HepG2 (cell line): ENCODE measurements at regions not wholly inside any gene's neighbourhood (a gene's known extent, or its start where the extent isn't known, plus 50 kb on each side); places are given as distances from the start of the nearest gene placed in this dataset.

Experiments
- ATAC-seq: fragments of 200-7000 bp; cut with Tn5 transposase; 3 replicates; pipeline ENCODE4 v1.9.1; 2020; ENCODE audit warnings: mild to moderate bottlenecking, moderate library complexity
- BruUV-seq: library from RNA; stranded (reverse); fragments of 400-500 nt; replicated peaks from 2 replicates; lab custom pipeline; 2021; lab: Mats Ljungman, UMichigan
- CTCF ChIA-PET: fragments of 300-600 bp; formaldehyde crosslinking; extraction: SDS; loops from one replicate; lab custom pipeline; 2021; ENCODE audit warnings: low total read pairs, inconsistent platforms, low intra/inter-chr PET ratio; lab: Yijun Ruan, JAX
- POLR2A ChIA-PET: fragments of 350-600 bp; sonication (Branson Sonifier 250); formaldehyde crosslinking; loops from one replicate; lab custom pipeline; 2020; ENCODE audit warnings: antibody characterized with exemption, inconsistent platforms; lab: Yijun Ruan, JAX
- DNase-seq: peaks from one replicate; pipeline ENCODE4 v3.0.0-alpha.2; 2015; ENCODE audit warnings: low spot score
- FAIRE-seq: peaks from 3 replicates; lab custom pipeline; 2011; peaks lifted over from hg19 to GRCh38; lab: Jason Lieb, UNC
- H2AFZ ChIP-seq: one replicate; pipeline ENCODE4 v1.6.1; 2011; ENCODE audit warnings: low read length, inconsistent platforms
- H3K27ac ChIP-seq: fragments of 300-600 bp; 3 replicates; pipeline ENCODE4 v1.8.0; 2011; ENCODE audit warnings: mixed run types, mild to moderate bottlenecking, mixed read lengths, low read length, inconsistent platforms; ENCODE audit not compliant: insufficient read depth; ENCODE audit errors: extremely low read length
- H3K27me3 ChIP-seq, 2 experiments: fragments of 200-600 bp in 1 of 2; 2 replicates in 1 of 2; 3 replicates in 1 of 2; pipeline versions ENCODE4 v1.6.0 to v1.8.0; 2011; ENCODE audit warnings: low read length in 2 of 2, mild to moderate bottlenecking in 2 of 2, moderate library complexity in 2 of 2, inconsistent platforms in 1 of 2; ENCODE audit not compliant: insufficient read depth in 2 of 2, control insufficient read depth in 1 of 2
- H3K36me3 ChIP-seq, 2 experiments: fragments of 200-600 bp in 1 of 2; replicated peaks in 1 of 2; 2 replicates in 1 of 2; 3 replicates in 1 of 2; pipeline versions ENCODE4 v1.5.1 to v1.8.0; 2011; ENCODE audit warnings: low read length in 2 of 2, inconsistent platforms in 1 of 2; ENCODE audit not compliant: insufficient read depth in 2 of 2, control insufficient read depth in 1 of 2
- H3K4me1 ChIP-seq: 2 replicates; pipeline ENCODE4 v1.5.1; 2012; ENCODE audit warnings: low read length, inconsistent platforms; ENCODE audit not compliant: insufficient read depth
- H3K4me2 ChIP-seq: 2 replicates; pipeline ENCODE4 v1.6.0; 2011; ENCODE audit warnings: low read depth, low read length, inconsistent platforms
- H3K4me3 ChIP-seq, 3 experiments: fragments of 200-600 bp in 1 of 3; sonication (generic), shearing (Covaris generic) in 1 of 3; replicated peaks in 1 of 3; 2 replicates each; pipeline ENCODE4 v1.5.1; 2011 to 2016; ENCODE audit warnings: low read length in 3 of 3, inconsistent platforms in 2 of 3, low read depth in 2 of 3, mild to moderate bottlenecking in 2 of 3, control low read depth in 1 of 3, mixed read lengths in 1 of 3; ENCODE audit not compliant: insufficient read depth in 1 of 3
- H3K79me2 ChIP-seq: one replicate; pipeline ENCODE4 v1.6.1; 2011; ENCODE audit warnings: low read length, inconsistent platforms; ENCODE audit not compliant: insufficient read depth
- H3K9ac ChIP-seq: 2 replicates; pipeline ENCODE4 v1.6.0; 2011; ENCODE audit warnings: mild to moderate bottlenecking, low read depth, low read length, inconsistent platforms; ENCODE audit not compliant: insufficient read depth
- H3K9me3 ChIP-seq: 2 replicates; pipeline ENCODE4 v1.5.1; 2012; ENCODE audit warnings: mild to moderate bottlenecking, low read length
- H4K20me1 ChIP-seq: 2 replicates; pipeline ENCODE4 v1.6.0; 2011; ENCODE audit warnings: inconsistent platforms, mild to moderate bottlenecking, low read length, moderate library complexity; ENCODE audit not compliant: insufficient read depth
- IRF2 ChIP-seq: IDR thresholded peaks from 2 replicates; pipeline ENCODE4 v1.6.1; 2018; ENCODE audit warnings: missing genetic modification reagents, missing compliant biosample characterization
- MAFF ChIP-seq: IDR thresholded peaks from 2 replicates; pipeline ENCODE4 v1.6.1; 2011; ENCODE audit warnings: low read depth, low read length, improper control_type of control experiment
- PHF20 ChIP-seq: sonication (generic); formaldehyde crosslinking; IDR thresholded peaks from 2 replicates; pipeline ENCODE4 v1.5.0; 2020; ENCODE audit warnings: mild to moderate bottlenecking, missing genetic modification reagents
- ZNF546 ChIP-seq: sonication (generic); formaldehyde crosslinking; conservative IDR thresholded peaks from 2 replicates; pipeline ENCODE4 v1.8.1; 2023; ENCODE audit warnings: mild to moderate bottlenecking, missing genetic modification reagents
- WGBS: methylation state at CpG from one replicate; pipeline ENCODE4 v1.1.6; 2017; ENCODE audit warnings: low lambda C conversion rate; 5-methylcytosine and 5-hydroxymethylcytosine counted together
- in situ Hi-C: cut with HindIII; loops from 2 replicates; pipeline ENCODE4 v1.10.0; 2017; ENCODE audit warnings: low pct_unique_long_range_greater_than_20kb; ENCODE audit not compliant: extremely low pct_ligation_motif_present
- intact Hi-C: fragments of 100-400 bp; cut with micrococcal nuclease; formaldehyde crosslinking; loops from one replicate; pipeline ENCODE4 v1.10.0; 2022; ENCODE audit not compliant: unreplicated experiment
- TF ChIP-seq, protein P1 (sequence below): sonication (generic); formaldehyde crosslinking; IDR thresholded peaks from 2 replicates; pipeline ENCODE4 v1.4.0; 2020; ENCODE audit warnings: missing genetic modification reagents, borderline replicate concordance

DNA sequence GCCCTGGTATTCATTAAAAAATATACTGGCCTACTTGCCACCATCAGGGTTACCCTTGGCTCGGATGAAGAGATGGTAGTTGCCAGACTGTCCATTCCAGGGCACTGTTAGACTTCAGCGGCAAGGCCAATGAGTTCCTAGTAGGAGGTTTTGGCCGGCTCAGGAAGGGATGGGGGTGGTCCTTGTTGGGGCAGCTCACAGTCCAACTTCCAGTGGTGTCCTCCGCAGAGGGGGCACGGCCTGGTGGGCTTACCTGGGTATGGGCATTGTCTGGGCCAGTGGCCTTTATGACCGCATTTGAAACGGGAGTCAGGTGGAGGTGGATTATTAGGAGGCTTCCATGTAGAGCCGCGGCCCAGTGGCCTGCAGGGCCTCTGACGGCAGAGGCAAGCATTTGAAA is 139.1 kb upstream of the ETV3 start (continued):
- TF ChIP-seq IRF2 (CRISPR knock-in tag): no peak
- no peak for TF ChIP-seq ZNF546 (CRISPR knock-in tag)

DNA sequence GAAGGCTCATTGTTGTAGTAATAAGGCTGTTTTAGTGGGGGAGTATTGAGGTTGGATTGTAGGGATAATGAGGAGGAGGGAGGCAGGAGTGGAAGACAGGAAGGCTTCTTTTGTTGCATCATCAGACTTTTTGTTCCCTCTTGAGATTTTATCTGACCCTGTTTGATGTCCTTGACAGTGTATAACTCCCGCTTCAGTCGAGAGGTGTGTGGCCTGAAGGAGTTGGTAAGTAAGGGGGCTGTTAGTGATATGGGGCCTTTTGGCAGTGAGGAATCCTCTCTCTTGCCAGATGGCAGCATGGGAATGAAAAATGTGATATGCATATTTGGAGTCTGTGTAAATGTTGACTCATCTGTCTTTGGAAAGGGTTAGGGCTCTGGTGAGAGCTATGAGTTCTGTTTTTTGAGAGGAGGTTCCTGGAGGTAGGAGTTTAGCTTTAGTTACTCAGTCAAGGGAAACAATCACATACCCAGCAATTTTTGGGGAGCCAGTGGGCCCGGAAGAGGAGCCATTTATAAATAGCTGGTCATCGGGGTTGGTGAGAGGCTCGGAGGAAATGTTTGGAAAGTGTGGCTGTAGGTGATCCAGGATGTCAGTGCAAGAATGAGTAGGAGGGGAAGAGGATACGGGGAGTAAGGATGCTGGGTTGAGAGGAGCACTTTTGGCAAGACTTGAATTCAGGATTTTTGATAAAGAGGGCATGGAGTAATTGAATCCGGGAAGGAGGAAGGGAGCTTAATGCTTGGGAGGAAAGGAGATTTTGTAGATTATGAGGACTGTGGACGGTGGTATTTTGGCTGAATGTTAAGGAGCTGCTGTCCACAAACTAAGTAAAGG is 136.7 kb upstream of the ETV3 start:
- peaks cover 0 to 16% of the 10 kb centered on the region in 2 experiments; a peak in 2 of 5 replicates for H3K27me3 ChIP-seq
- no peak for FAIRE-seq

More for the DNA sequence above, 136.7 kb upstream of the ETV3 start:
- 50% methylated on average over 8 of the region's 8 CpGs for WGBS
- Histone ChIP-seq H3K27ac (no peak overlapping the region), H3K36me3 (no peaks in the 10 kb centered on the region), H4K20me1 (no peaks in the 10 kb centered on the region), H3K4me1 (peaks cover 25% of the 10 kb centered on the region), H3K9ac (no peak overlapping the region), H3K4me2 (no peak overlapping the region), H3K79me2 (no peaks in the 10 kb centered on the region), H2AFZ (no peak overlapping the region), H3K4me3 (no peak overlapping the region), H3K9me3 (no peaks in the 10 kb centered on the region)
- DNase-seq (no peak), ATAC-seq (no peak)
- CTCF ChIA-PET: no interaction called here
- in situ Hi-C loops (no loop called here), intact Hi-C loops (no loop called here)
- POLR2A ChIA-PET: no interaction called here
- TF ChIP-seq, protein P1, sequence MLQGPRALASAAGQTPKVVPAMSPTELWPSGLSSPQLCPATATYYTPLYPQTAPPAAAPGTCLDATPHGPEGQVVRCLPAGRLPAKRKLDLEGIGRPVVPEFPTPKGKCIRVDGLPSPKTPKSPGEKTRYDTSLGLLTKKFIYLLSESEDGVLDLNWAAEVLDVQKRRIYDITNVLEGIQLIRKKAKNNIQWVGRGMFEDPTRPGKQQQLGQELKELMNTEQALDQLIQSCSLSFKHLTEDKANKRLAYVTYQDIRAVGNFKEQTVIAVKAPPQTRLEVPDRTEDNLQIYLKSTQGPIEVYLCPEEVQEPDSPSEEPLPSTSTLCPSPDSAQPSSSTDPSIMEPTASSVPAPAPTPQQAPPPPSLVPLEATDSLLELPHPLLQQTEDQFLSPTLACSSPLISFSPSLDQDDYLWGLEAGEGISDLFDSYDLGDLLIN (CRISPR knock-in tag): no peak
- TF ChIP-seq PHF20 (CRISPR knock-in tag): no peak
- TF ChIP-seq MAFF: peak; percentile 19; the same call in 1 of the 2 replicates
- no TSS peak for BruUV-seq
